H1 (cell line): ENCODE measurements at regions not wholly inside any gene's neighbourhood (a gene's known extent, or its start where the extent isn't known, plus 50 kb on each side); places are given as distances from the start of the nearest gene placed in this dataset.

Experiments used
- CTCF ChIA-PET: fragments of 300-600 bp; sonication (Branson Sonifier 250); formaldehyde crosslinking; loops from one replicate; lab custom pipeline; 2021; ENCODE audit not compliant: partially characterized antibody; lab: Charles Lee
- POLR2A ChIA-PET: fragments of 300-600 bp; sonication (Branson Sonifier 250); formaldehyde crosslinking; loops from one replicate; lab custom pipeline; 2021; ENCODE audit warnings: inconsistent platforms; ENCODE audit not compliant: partially characterized antibody; lab: Charles Lee
- DNase-seq, 2 experiments: peaks; one replicate each; pipeline versions ENCODE4 v3.0.0 to v3.0.0-alpha.2; 2010 to 2022; ENCODE audit warnings: low spot score in 2 of 2, low read depth in 1 of 2, mixed read lengths in 1 of 2
- FAIRE-seq: peaks from 2 replicates; lab custom pipeline; 2011; peaks lifted over from hg19 to GRCh38; lab: Jason Lieb, UNC
- H2AFZ ChIP-seq: 2 replicates; pipeline ENCODE4 v1.8.1; 2012; ENCODE audit warnings: low read length, inconsistent platforms
- H2AK5ac ChIP-seq: 2 replicates; pipeline ENCODE4 v1.6.1; 2013; ENCODE audit warnings: low read depth, low read length
- H2BK120ac ChIP-seq: replicated peaks from 2 replicates; pipeline ENCODE3; 2013; ENCODE audit warnings: low read depth, low read length, inconsistent platforms
- H2BK12ac ChIP-seq: 2 replicates; pipeline ENCODE4 v1.6.1; 2013; ENCODE audit warnings: low read depth, low read length
- H2BK15ac ChIP-seq: 2 replicates; pipeline ENCODE4 v1.6.1; 2013; ENCODE audit warnings: low read length
- H2BK20ac ChIP-seq: 2 replicates; pipeline ENCODE4 v1.6.1; 2013; ENCODE audit warnings: low read length
- H2BK5ac ChIP-seq: 2 replicates; pipeline ENCODE4 v1.6.1; 2013; ENCODE audit warnings: low read depth, low read length
- H3K14ac ChIP-seq: 2 replicates; pipeline ENCODE4 v1.6.1; 2013; ENCODE audit warnings: inconsistent platforms; ENCODE audit not compliant: insufficient read length
- H3K18ac ChIP-seq: 2 replicates; pipeline ENCODE4 v1.6.1; 2013; ENCODE audit warnings: low read length; ENCODE audit errors: extremely low read depth
- H3K23ac ChIP-seq: 2 replicates; pipeline ENCODE4 v1.6.1; 2013; ENCODE audit warnings: inconsistent platforms; ENCODE audit not compliant: insufficient read length
- H3K23me2 ChIP-seq: 2 replicates; pipeline ENCODE4 v1.6.1; 2013; ENCODE audit warnings: low read depth, low read length
- H3K27ac ChIP-seq: 2 replicates; pipeline ENCODE4 v1.6.1; 2011; ENCODE audit warnings: low read depth, low read length, inconsistent platforms
- H3K27me3 ChIP-seq, 4 experiments: replicated peaks in 1 of 4; 1 replicate in 1 of 4; 2 replicates in 3 of 4; pipeline versions ENCODE4 v1.6.1 to v1.8.1; 2011 to 2013; ENCODE audit warnings: low read length in 3 of 4, mild to moderate bottlenecking in 3 of 4, inconsistent platforms in 2 of 4, mixed read lengths in 2 of 4, moderate library complexity in 1 of 4; ENCODE audit not compliant: control insufficient read depth in 3 of 4, insufficient read depth in 3 of 4; ENCODE audit errors: extremely low read depth in 1 of 4
- H3K36me3 ChIP-seq, 4 experiments: 2 replicates each; pipeline versions ENCODE4 v1.6.1 to v1.8.1; 2011 to 2013; ENCODE audit warnings: mild to moderate bottlenecking in 4 of 4, low read length in 3 of 4, moderate library complexity in 2 of 4, control low read depth in 1 of 4, inconsistent platforms in 1 of 4; ENCODE audit not compliant: insufficient read depth in 4 of 4, control insufficient read depth in 2 of 4
- H3K4ac ChIP-seq: replicated peaks from 2 replicates; pipeline ENCODE3; 2013; ENCODE audit warnings: low read length, low read depth, mixed read lengths, inconsistent platforms; ENCODE audit not compliant: insufficient read length
- H3K4me1 ChIP-seq, 4 experiments: replicated peaks in 1 of 4; 1 replicate in 1 of 4; 2 replicates in 3 of 4; pipeline versions ENCODE4 v1.6.1 to v1.8.1; 2011 to 2013; ENCODE audit warnings: low read length in 3 of 4, inconsistent platforms in 2 of 4, mixed read lengths in 1 of 4; ENCODE audit not compliant: insufficient read depth in 4 of 4, control insufficient read depth in 3 of 4
- H3K4me2 ChIP-seq, 2 experiments: 2 replicates each; pipeline versions ENCODE4 v1.6.1 to v1.8.1; 2011 to 2013; ENCODE audit warnings: low read depth in 2 of 2, low read length in 2 of 2, control low read depth in 1 of 2, inconsistent platforms in 1 of 2, mild to moderate bottlenecking in 1 of 2; ENCODE audit not compliant: insufficient read depth in 1 of 2
- H3K4me3 ChIP-seq, 4 experiments: fragments of 200-600, 300-600 bp in 1 of 4; sonication (generic), shearing (Covaris generic), sonication (Bioruptor Twin) in 1 of 4; 2 replicates each; pipeline versions ENCODE4 v1.5.1 to v1.8.1; 2011 to 2016; ENCODE audit warnings: low read length in 4 of 4, low read depth in 3 of 4, control low read depth in 2 of 4, inconsistent platforms in 2 of 4, mild to moderate bottlenecking in 2 of 4, mixed read lengths in 1 of 4, moderate library complexity in 1 of 4; ENCODE audit not compliant: insufficient read depth in 2 of 4; ENCODE audit errors: extremely low read depth in 1 of 4
- H3K56ac ChIP-seq: replicated peaks from 2 replicates; pipeline ENCODE3; 2013; ENCODE audit warnings: low read depth, mild to moderate bottlenecking, mixed read lengths, low read length, inconsistent platforms; ENCODE audit not compliant: insufficient read length
- H3K79me1 ChIP-seq: 2 replicates; pipeline ENCODE4 v1.6.1; 2013; ENCODE audit warnings: low read depth, low read length, control low read depth
- H3K79me2 ChIP-seq, 2 experiments: 2 replicates each; pipeline versions ENCODE4 v1.6.1 to v1.8.1; 2012 to 2013; ENCODE audit warnings: low read length in 2 of 2, mild to moderate bottlenecking in 2 of 2, inconsistent platforms in 1 of 2; ENCODE audit not compliant: insufficient read depth in 2 of 2, control insufficient read depth in 1 of 2
- H3K9ac ChIP-seq, 4 experiments: replicated peaks in 1 of 4; 1 replicate in 1 of 4; 2 replicates in 3 of 4; pipeline versions ENCODE4 v1.6.1 to v1.8.1; 2011 to 2013; ENCODE audit warnings: low read depth in 3 of 4, low read length in 3 of 4, control low read depth in 2 of 4, mild to moderate bottlenecking in 2 of 4, moderate library complexity in 2 of 4, inconsistent platforms in 1 of 4; ENCODE audit errors: extremely low read depth in 1 of 4
- H3K9me3 ChIP-seq, 2 experiments: 2 replicates each; pipeline versions ENCODE4 v1.6.1 to v1.8.1; 2012 to 2013; ENCODE audit warnings: mild to moderate bottlenecking in 2 of 2, moderate library complexity in 2 of 2, control low read depth in 1 of 2, inconsistent platforms in 1 of 2, low read depth in 1 of 2, low read length in 1 of 2, mixed read lengths in 1 of 2; ENCODE audit not compliant: insufficient read depth in 2 of 2
- H4K20me1 ChIP-seq, 2 experiments: replicated peaks in 1 of 2; 2 replicates each; pipeline versions ENCODE3 to v1.8.1; 2011 to 2013; ENCODE audit warnings: inconsistent platforms in 2 of 2, low read length in 2 of 2, mild to moderate bottlenecking in 1 of 2; ENCODE audit not compliant: insufficient read depth in 2 of 2, control insufficient read depth in 1 of 2
- H4K5ac ChIP-seq: 2 replicates; pipeline ENCODE4 v1.6.1; 2013; ENCODE audit warnings: low read length, low read depth, mixed read lengths, inconsistent platforms; ENCODE audit not compliant: insufficient read length
- H4K8ac ChIP-seq: 2 replicates; pipeline ENCODE4 v1.8.0; 2013; ENCODE audit warnings: mild to moderate bottlenecking, moderate library complexity, low read length, inconsistent platforms; ENCODE audit not compliant: insufficient read depth; ENCODE audit errors: extremely low read depth
- H4K91ac ChIP-seq: replicated peaks from 2 replicates; pipeline ENCODE3; 2013; ENCODE audit warnings: low read length, mixed read lengths, inconsistent platforms; ENCODE audit not compliant: insufficient read length
- ATF2 ChIP-seq: IDR thresholded peaks from 2 replicates; pipeline ENCODE4 v1.6.1; 2012; ENCODE audit warnings: low read length, inconsistent platforms
- BACH1 ChIP-seq: IDR thresholded peaks from 2 replicates; pipeline ENCODE4 v1.6.1; 2012; ENCODE audit warnings: low read length, improper control_type of control experiment
- BCL11A ChIP-seq, 2 experiments: IDR thresholded peaks; one replicate each; pipeline ENCODE4 v1.6.1; 2011; ENCODE audit warnings: low read depth in 2 of 2, low read length in 2 of 2, mild to moderate bottlenecking in 2 of 2
- CTBP2 ChIP-seq: IDR thresholded peaks from 2 replicates; pipeline ENCODE4 v1.7.0; 2011; ENCODE audit warnings: borderline replicate concordance, mild to moderate bottlenecking, moderate library complexity, mixed read lengths, low read length; ENCODE audit not compliant: insufficient read depth, insufficient read length
- EGR1 ChIP-seq: IDR thresholded peaks from 2 replicates; pipeline ENCODE4 v1.6.1; 2011; ENCODE audit warnings: low read depth, low read length, borderline replicate concordance
- EZH2 ChIP-seq: fragments of 200-600 bp; sonication (generic); IDR thresholded peaks from 2 replicates; pipeline ENCODE4 v1.7.1; 2012; ENCODE audit warnings: low read depth, mild to moderate bottlenecking, moderate library complexity, low read length, inconsistent platforms; ENCODE audit not compliant: severe bottlenecking
- GABPA ChIP-seq: IDR thresholded peaks from 2 replicates; pipeline ENCODE4 v1.6.1; 2011; ENCODE audit warnings: mild to moderate bottlenecking, low read length, moderate library complexity, borderline replicate concordance; ENCODE audit not compliant: insufficient read depth
- MAFK ChIP-seq: IDR thresholded peaks from 2 replicates; pipeline ENCODE4 v1.6.1; 2012; ENCODE audit warnings: low read depth, mild to moderate bottlenecking, improper control_type of control experiment, low read length
- PHF8 ChIP-seq: fragments of 200-600 bp; sonication (generic); conservative IDR thresholded peaks from 2 replicates; pipeline ENCODE4 v1.7.1; 2012; ENCODE audit warnings: low read depth, mild to moderate bottlenecking, inconsistent platforms, low read length, moderate library complexity
- TEAD4 ChIP-seq: IDR thresholded peaks from 2 replicates; pipeline ENCODE4 v1.6.1; 2012; ENCODE audit warnings: low read depth, low read length, inconsistent platforms, mixed read lengths
- ZNF274 ChIP-seq: IDR thresholded peaks from 2 replicates; pipeline ENCODE4 v1.7.0; 2012; ENCODE audit warnings: low read length, borderline replicate concordance; ENCODE audit errors: extremely low read depth
- WGBS, 2 experiments: shearing (Covaris generic) in 1 of 2; methylation state at CpG; one replicate each; pipeline versions ENCODE4 v1.1.6 to v1.1.7; 2013 to 2015; ENCODE audit warnings: low lambda C conversion rate in 2 of 2, mixed read lengths in 2 of 2, inconsistent platforms in 1 of 2, low coverage in 1 of 2, missing lambda C conversion rate in 1 of 2; ENCODE audit not compliant: insufficient replicate concordance in 2 of 2, insufficient coverage in 1 of 2, insufficient read length in 1 of 2; ENCODE audit errors: extremely low coverage in 1 of 2, missing lambda C conversion rate in 1 of 2; 5-methylcytosine and 5-hydroxymethylcytosine counted together
- TF ChIP-seq, protein P1 (sequence below): IDR thresholded peaks from 2 replicates; pipeline ENCODE4 v1.6.1; 2012; ENCODE audit warnings: inconsistent platforms

- no peak overlapping the region for H2BK20ac ChIP-seq
- no peaks in the 10 kb centered on the region for H3K9me3 ChIP-seq
- no peak overlapping the region for H3K27ac ChIP-seq
- no peak overlapping the region for H2BK12ac ChIP-seq
- no peak overlapping the region for H3K56ac ChIP-seq
- CTCF ChIA-PET: interaction anchor here (0.6 to 2.7 kb wide), 22 partner anchors 10 to 1125 kb away, joined by 3 to 14 read pairs (median 4); no protein-coding TSS in a partner anchor
- no peaks in the 10 kb centered on the region for H3K36me3 ChIP-seq
- no peak overlapping the region for H3K18ac ChIP-seq
- no peaks in the 10 kb centered on the region for H3K79me2 ChIP-seq
- H2AK5ac ChIP-seq: no peak overlapping the region
- WGBS, 2 experiments: 97% methylated on average over 6 of the region's 7 CpGs; no CpG with 5 or more reads in 1 of the 2 experiments
- H2BK5ac ChIP-seq: no peak overlapping the region
- H3K4me2 ChIP-seq: no peak overlapping the region
- H3K4me3 ChIP-seq: no peak overlapping the region
- H3K23ac ChIP-seq: no peak overlapping the region
- no peak overlapping the region for H3K4ac ChIP-seq
- H3K4me1 ChIP-seq: peaks cover 0 to 12% (median 7%) of the 10 kb centered on the region in 4 experiments; a peak in 6 of 7 replicates
- H3K9ac ChIP-seq: no peak overlapping the region
- POLR2A ChIA-PET: no interaction called here
- H4K8ac ChIP-seq: no peak overlapping the region
- DNase-seq (no peak), FAIRE-seq (no peak)
- H2BK120ac ChIP-seq: no peak overlapping the region
- H4K20me1 ChIP-seq: no peaks in the 10 kb centered on the region
- H3K14ac ChIP-seq: no peak overlapping the region
- H2AFZ ChIP-seq: no peak overlapping the region
- H2BK15ac ChIP-seq: no peak overlapping the region
- no peaks in the 10 kb centered on the region for H3K23me2 ChIP-seq
- no peaks in the 10 kb centered on the region for H3K79me1 ChIP-seq
- no peaks in the 10 kb centered on the region for H3K27me3 ChIP-seq
- no peak overlapping the region for H4K5ac ChIP-seq
- H4K91ac ChIP-seq: no peak overlapping the region
- TF ChIP-seq ZNF274 (no peak), GABPA (no peak), PHF8 (no peak), EZH2 (no peak), TEAD4 (no peak), CTBP2 (no peak), BCL11A (IDR thresholded peaks at IDR 0.05; ENCODE audit: low read depth in 2 of 2, low read length in 2 of 2) (no peak), BACH1 (no peak), ATF2 (no peak), EGR1 (no peak), MAFK (no peak)
- TF ChIP-seq, protein P1, sequence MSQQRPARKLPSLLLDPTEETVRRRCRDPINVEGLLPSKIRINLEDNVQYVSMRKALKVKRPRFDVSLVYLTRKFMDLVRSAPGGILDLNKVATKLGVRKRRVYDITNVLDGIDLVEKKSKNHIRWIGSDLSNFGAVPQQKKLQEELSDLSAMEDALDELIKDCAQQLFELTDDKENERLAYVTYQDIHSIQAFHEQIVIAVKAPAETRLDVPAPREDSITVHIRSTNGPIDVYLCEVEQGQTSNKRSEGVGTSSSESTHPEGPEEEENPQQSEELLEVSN: no peak
Measured at GRCh38 chr18:77750006-77750405, 500.4 kb downstream of the GALR1 start.
